ENCODE measurements at regions not wholly inside any gene's neighbourhood (a gene's known extent, or its start where the extent isn't known, plus 50 kb on each side); places are given as distances from the start of the nearest gene placed in this dataset.
A peak's percentile ranks its signal among the peaks of the same experiment; 100 is the strongest.
"Not testable (repeated sequence)": the region's sequence is repeated elsewhere in the genome, so short reads cannot be mapped to it uniquely, and the experiment has no call there.

GRCh38 chr10:37496061-37496460 is 361.3 kb downstream of the ZNF248 start:
- Mint-ChIP-seq H3K4me3 (ENCODE audit: unreplicated experiment) (no peak overlapping the region), H3K27me3 (ENCODE audit: low read depth) (no peaks in the 10 kb centered on the region), H3K36me3 (ENCODE audit: low read depth) (no peaks in the 10 kb centered on the region), H3K4me1 (ENCODE audit: low read depth) (no peaks in the 10 kb centered on the region), H3K27ac (ENCODE audit: unreplicated experiment) (no peak overlapping the region), H3K9me3 (ENCODE audit: low read depth) (peaks cover 41% of the 10 kb centered on the region)
- no peak for TF ChIP-seq CTCF (IDR thresholded peaks at IDR 0.05)
- no peak for DNase-seq (ENCODE audit: low spot score)

- H3K4me1 Mint-ChIP-seq (ENCODE audit: low read depth) = no peaks in the 10 kb centered on the region
- TF ChIP-seq CTCF (IDR thresholded peaks at IDR 0.05) = peak; percentile 54
- H3K4me3 Mint-ChIP-seq (ENCODE audit: unreplicated experiment) = no peak overlapping the region
Observed at GRCh38 chr10:37495415-37495814, 362.0 kb downstream of the ZNF248 start.

GRCh38 chr10:37493185-37493796 is 364.1 kb downstream of the ZNF248 start:
- not testable (repeated sequence) for H3K4me3 Mint-ChIP-seq (ENCODE audit: unreplicated experiment); H3K4me1 Mint-ChIP-seq (ENCODE audit: low read depth); H3K27me3 Mint-ChIP-seq (ENCODE audit: low read depth); DNase-seq (ENCODE audit: low spot score); H3K27ac Mint-ChIP-seq (ENCODE audit: unreplicated experiment); H3K36me3 Mint-ChIP-seq (ENCODE audit: low read depth)
- peaks cover 44% of the 10 kb centered on the region for H3K9me3 Mint-ChIP-seq (ENCODE audit: low read depth)

More at GRCh38 chr10:37495415-37495814, 362.0 kb downstream of the ZNF248 start:
- Mint-ChIP-seq H3K27ac (ENCODE audit: unreplicated experiment) (no peak overlapping the region), H3K27me3 (ENCODE audit: low read depth) (no peaks in the 10 kb centered on the region), H3K36me3 (ENCODE audit: low read depth) (no peaks in the 10 kb centered on the region), H3K9me3 (ENCODE audit: low read depth) (peaks cover 40% of the 10 kb centered on the region)
- no peak for DNase-seq (ENCODE audit: low spot score)

GRCh38 chr10:37490266-37490665 is 364.9 kb downstream of the ANKRD30A start:
- no peaks in the 10 kb centered on the region for H3K36me3 Mint-ChIP-seq (ENCODE audit: low read depth)
- H3K9me3 Mint-ChIP-seq (ENCODE audit: low read depth) = peaks cover 32% of the 10 kb centered on the region
- TF ChIP-seq CTCF (IDR thresholded peaks at IDR 0.05) = no peak
- no peaks in the 10 kb centered on the region for H3K4me1 Mint-ChIP-seq (ENCODE audit: low read depth)
- H3K27me3 Mint-ChIP-seq (ENCODE audit: low read depth) = no peaks in the 10 kb centered on the region
- no peak overlapping the region for H3K27ac Mint-ChIP-seq (ENCODE audit: unreplicated experiment)
- no peak for DNase-seq (ENCODE audit: low spot score)
- H3K4me3 Mint-ChIP-seq (ENCODE audit: unreplicated experiment) = no peak overlapping the region

- Mint-ChIP-seq H3K36me3 (ENCODE audit: low read depth) (no peaks in the 10 kb centered on the region), H3K27ac (ENCODE audit: unreplicated experiment) (no peak overlapping the region), H3K27me3 (ENCODE audit: low read depth) (no peaks in the 10 kb centered on the region), H3K9me3 (ENCODE audit: low read depth) (peaks cover 34% of the 10 kb centered on the region), H3K4me3 (ENCODE audit: unreplicated experiment) (no peak overlapping the region), H3K4me1 (ENCODE audit: low read depth) (no peaks in the 10 kb centered on the region)
- no peak for DNase-seq (ENCODE audit: low spot score)
- no peak for TF ChIP-seq CTCF (IDR thresholded peaks at IDR 0.05)
Observed at GRCh38 chr10:37489658-37490003, 364.2 kb downstream of the ANKRD30A start.

All from chondrocyte (in vitro differentiated cells).